ENCODE measurements at regions not wholly inside any gene's neighbourhood (a gene's known extent, or its start where the extent isn't known, plus 50 kb on each side); places are given as distances from the start of the nearest gene placed in this dataset.

GRCh38 chr2:523698-524270 is 153.4 kb downstream of the TMEM18 start:
- Histone ChIP-seq H3K4me3 (no peak overlapping the region), H3K27me3 (ENCODE audit: low read depth) (peaks cover 63% of the 10 kb centered on the region), H3K27ac (replicated peaks) (no peak overlapping the region), H3K9me3 (replicated peaks) (peaks cover 5% of the 10 kb centered on the region), H3K36me3 (no peaks in the 10 kb centered on the region), H3K4me1 (no peaks in the 10 kb centered on the region)
- TF ChIP-seq, protein P1, sequence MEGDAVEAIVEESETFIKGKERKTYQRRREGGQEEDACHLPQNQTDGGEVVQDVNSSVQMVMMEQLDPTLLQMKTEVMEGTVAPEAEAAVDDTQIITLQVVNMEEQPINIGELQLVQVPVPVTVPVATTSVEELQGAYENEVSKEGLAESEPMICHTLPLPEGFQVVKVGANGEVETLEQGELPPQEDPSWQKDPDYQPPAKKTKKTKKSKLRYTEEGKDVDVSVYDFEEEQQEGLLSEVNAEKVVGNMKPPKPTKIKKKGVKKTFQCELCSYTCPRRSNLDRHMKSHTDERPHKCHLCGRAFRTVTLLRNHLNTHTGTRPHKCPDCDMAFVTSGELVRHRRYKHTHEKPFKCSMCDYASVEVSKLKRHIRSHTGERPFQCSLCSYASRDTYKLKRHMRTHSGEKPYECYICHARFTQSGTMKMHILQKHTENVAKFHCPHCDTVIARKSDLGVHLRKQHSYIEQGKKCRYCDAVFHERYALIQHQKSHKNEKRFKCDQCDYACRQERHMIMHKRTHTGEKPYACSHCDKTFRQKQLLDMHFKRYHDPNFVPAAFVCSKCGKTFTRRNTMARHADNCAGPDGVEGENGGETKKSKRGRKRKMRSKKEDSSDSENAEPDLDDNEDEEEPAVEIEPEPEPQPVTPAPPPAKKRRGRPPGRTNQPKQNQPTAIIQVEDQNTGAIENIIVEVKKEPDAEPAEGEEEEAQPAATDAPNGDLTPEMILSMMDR (IDR thresholded peaks at IDR 0.05; ENCODE audit: borderline replicate concordance): no peak
- intact Hi-C loops (cut with micrococcal nuclease): no loop called here
- no peak for DNase-seq

DNA sequence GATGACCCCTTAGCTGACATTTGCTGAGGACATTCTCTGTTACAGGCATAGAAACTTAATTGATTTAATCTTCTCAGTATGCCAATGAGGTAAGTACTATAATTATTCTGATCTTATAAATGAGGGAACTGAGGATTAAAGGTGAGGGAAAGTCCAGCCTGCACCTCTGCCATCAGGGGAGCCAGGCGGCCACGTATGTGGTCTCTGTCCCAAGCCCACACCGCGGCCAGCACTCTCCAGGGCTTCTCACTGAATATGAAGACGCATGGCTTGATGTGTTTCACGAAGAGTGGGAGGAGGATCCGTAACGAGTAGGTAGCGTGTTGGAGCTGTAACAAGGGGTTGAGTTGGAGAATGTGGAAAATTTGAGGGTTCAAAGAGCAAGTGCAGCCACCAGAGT is 154.4 kb downstream of the TMEM18 start:
- Histone ChIP-seq H3K36me3 (no peaks in the 10 kb centered on the region), H3K27me3 (ENCODE audit: low read depth) (peaks cover 70% of the 10 kb centered on the region), H3K9me3 (replicated peaks) (no peaks in the 10 kb centered on the region), H3K4me3 (no peak overlapping the region), H3K4me1 (no peaks in the 10 kb centered on the region), H3K27ac (replicated peaks) (no peak overlapping the region)
- intact Hi-C loops (cut with micrococcal nuclease): no loop called here
- TF ChIP-seq, protein P1 (IDR thresholded peaks at IDR 0.05; ENCODE audit: borderline replicate concordance): no peak
- DNase-seq: no peak

DNA sequence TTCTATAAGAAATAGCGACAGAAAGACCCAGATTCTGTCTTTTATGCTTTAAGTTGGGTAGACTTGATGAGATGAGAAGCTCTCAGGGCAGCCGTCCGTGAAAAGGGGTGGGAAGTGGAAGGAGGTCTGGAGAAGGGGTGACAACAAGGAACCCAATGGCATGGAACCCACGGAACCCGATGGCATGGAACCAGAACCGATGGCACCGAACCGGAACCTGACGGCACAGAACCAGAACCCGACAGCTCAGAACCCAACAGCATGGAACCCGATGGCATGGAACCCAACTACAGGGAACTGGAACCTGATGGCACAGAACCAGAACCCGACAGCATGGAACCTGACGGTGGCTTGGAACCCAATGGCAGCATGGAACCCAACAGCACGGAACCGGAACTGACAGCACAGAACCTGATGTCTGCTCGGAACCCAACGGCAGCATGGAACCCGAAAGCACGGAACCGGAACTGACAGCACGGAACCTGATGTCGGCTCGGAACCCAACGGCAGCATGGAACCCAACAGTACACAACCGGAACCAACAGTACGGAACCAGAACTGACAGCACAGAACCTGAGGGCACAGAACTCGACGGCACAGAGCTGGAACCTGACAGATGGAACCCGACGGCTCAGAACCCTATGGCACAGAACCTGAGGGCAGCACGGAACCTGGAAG is 155.2 kb downstream of the TMEM18 start:
- no peak overlapping the region for H3K27ac ChIP-seq (replicated peaks)

GRCh38 chr2:520663-521340 is 156.4 kb downstream of the TMEM18 start:
- Histone ChIP-seq H3K4me1 (no peaks in the 10 kb centered on the region), H3K9me3 (replicated peaks) (no peaks in the 10 kb centered on the region), H3K27ac (replicated peaks) (no peak overlapping the region), H3K27me3 (ENCODE audit: low read depth) (peaks cover 75% of the 10 kb centered on the region), H3K4me3 (no peak overlapping the region), H3K36me3 (no peaks in the 10 kb centered on the region)
- TF ChIP-seq, protein P1 (IDR thresholded peaks at IDR 0.05; ENCODE audit: borderline replicate concordance): no peak
- intact Hi-C loops (cut with micrococcal nuclease): no loop called here
- no peak for DNase-seq

More for the DNA sequence above, 155.2 kb downstream of the TMEM18 start:
- TF ChIP-seq, protein P1 (IDR thresholded peaks at IDR 0.05; ENCODE audit: borderline replicate concordance): no peak
- no peak overlapping the region for H3K4me3 ChIP-seq
- H3K9me3 ChIP-seq (replicated peaks): no peaks in the 10 kb centered on the region
- no peaks in the 10 kb centered on the region for H3K36me3 ChIP-seq
- no peaks in the 10 kb centered on the region for H3K4me1 ChIP-seq
- intact Hi-C loops (cut with micrococcal nuclease): no loop called here
- H3K27me3 ChIP-seq (ENCODE audit: low read depth): peaks cover 70% of the 10 kb centered on the region
- DNase-seq: no peak

DNA sequence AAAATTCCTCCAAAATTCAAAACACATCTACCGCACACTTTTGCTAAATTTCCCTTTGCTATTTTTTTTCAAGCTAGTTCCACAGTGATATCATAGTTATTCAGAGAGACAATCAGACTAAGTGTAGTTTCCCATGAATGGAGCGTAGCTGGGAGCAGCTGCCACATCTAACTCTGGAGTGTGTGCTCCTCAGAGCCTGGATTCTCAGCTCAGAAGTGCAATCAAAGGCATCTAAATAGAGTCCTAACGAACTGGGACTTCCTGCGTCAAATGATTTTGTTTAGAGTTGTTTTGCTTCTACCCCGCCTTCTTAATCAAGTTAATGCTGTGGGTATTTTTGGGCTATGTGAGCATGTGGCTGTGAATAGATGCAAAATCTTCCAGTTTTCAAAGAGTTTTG is 160.3 kb downstream of the TMEM18 start:
- Histone ChIP-seq H3K4me1 (no peaks in the 10 kb centered on the region), H3K4me3 (no peak overlapping the region), H3K27ac (replicated peaks) (no peak overlapping the region), H3K27me3 (ENCODE audit: low read depth) (peaks cover 66% of the 10 kb centered on the region), H3K36me3 (no peaks in the 10 kb centered on the region), H3K9me3 (replicated peaks) (no peaks in the 10 kb centered on the region)
- DNase-seq: no peak
- TF ChIP-seq, protein P1 (IDR thresholded peaks at IDR 0.05; ENCODE audit: borderline replicate concordance): no peak
- intact Hi-C loops (cut with micrococcal nuclease): no loop called here

All from left ventricle myocardium inferior (tissue), 1 donor.